ENCODE measurements at regions not wholly inside any gene's neighbourhood (a gene's known extent, or its start where the extent isn't known, plus 50 kb on each side); places are given as distances from the start of the nearest gene placed in this dataset.
"Not testable (repeated sequence)": the region's sequence is repeated elsewhere in the genome, so short reads cannot be mapped to it uniquely, and the experiment has no call there.

GRCh38 chrX:3820167-3820566, 106.7 kb upstream of the PRKX start (continued):
- TF ChIP-seq, protein P1, sequence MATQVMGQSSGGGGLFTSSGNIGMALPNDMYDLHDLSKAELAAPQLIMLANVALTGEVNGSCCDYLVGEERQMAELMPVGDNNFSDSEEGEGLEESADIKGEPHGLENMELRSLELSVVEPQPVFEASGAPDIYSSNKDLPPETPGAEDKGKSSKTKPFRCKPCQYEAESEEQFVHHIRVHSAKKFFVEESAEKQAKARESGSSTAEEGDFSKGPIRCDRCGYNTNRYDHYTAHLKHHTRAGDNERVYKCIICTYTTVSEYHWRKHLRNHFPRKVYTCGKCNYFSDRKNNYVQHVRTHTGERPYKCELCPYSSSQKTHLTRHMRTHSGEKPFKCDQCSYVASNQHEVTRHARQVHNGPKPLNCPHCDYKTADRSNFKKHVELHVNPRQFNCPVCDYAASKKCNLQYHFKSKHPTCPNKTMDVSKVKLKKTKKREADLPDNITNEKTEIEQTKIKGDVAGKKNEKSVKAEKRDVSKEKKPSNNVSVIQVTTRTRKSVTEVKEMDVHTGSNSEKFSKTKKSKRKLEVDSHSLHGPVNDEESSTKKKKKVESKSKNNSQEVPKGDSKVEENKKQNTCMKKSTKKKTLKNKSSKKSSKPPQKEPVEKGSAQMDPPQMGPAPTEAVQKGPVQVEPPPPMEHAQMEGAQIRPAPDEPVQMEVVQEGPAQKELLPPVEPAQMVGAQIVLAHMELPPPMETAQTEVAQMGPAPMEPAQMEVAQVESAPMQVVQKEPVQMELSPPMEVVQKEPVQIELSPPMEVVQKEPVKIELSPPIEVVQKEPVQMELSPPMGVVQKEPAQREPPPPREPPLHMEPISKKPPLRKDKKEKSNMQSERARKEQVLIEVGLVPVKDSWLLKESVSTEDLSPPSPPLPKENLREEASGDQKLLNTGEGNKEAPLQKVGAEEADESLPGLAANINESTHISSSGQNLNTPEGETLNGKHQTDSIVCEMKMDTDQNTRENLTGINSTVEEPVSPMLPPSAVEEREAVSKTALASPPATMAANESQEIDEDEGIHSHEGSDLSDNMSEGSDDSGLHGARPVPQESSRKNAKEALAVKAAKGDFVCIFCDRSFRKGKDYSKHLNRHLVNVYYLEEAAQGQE (IDR thresholded peaks at IDR 0.05; ENCODE audit: borderline replicate concordance): no peak
- TF ChIP-seq, protein P1 (CRISPR knock-in tag; IDR thresholded peaks at IDR 0.05; ENCODE audit: low read depth): no peak
- TF ChIP-seq BDP1 (IDR thresholded peaks at IDR 0.05; ENCODE audit: insufficient read depth, insufficient read length): no peak
- TF ChIP-seq CREB1 (IDR thresholded peaks at IDR 0.05): no peak
- no peak for TF ChIP-seq CREB1 (CRISPR knock-in tag; IDR thresholded peaks at IDR 0.05)
- no peak for TF ChIP-seq NFATC3 (IDR thresholded peaks at IDR 0.05)
- TF ChIP-seq HNRNPK (IDR thresholded peaks at IDR 0.05; ENCODE audit: low read depth, low read length, poor library complexity, severe bottlenecking): no peak
- no peak for TF ChIP-seq AFF1 (IDR thresholded peaks at IDR 0.05; ENCODE audit: low read depth in 1 of 2, partially characterized antibody in 2 of 2)
- TF ChIP-seq MEF2A (IDR thresholded peaks at IDR 0.05; ENCODE audit: control insufficient read depth, low read depth, low read length): no peak
- no peak for TF ChIP-seq NFE2 (IDR thresholded peaks at IDR 0.05; ENCODE audit: low read depth)

- BruUV-seq (replicated peaks); H3K9me3 ChIP-seq (replicated peaks; ENCODE audit: control insufficient read depth, insufficient read depth, low read depth, low read length); H2AFZ ChIP-seq (ENCODE audit: low read depth, low read length); POLR2A ChIA-PET; CTCF ChIA-PET (ENCODE audit: low intra/inter-chr PET ratio); H3K4me2 ChIP-seq (ENCODE audit: insufficient read depth, low read length); H3K27ac ChIP-seq (ENCODE audit: extremely low read depth, low read depth, low read length); H3K9ac ChIP-seq (ENCODE audit: insufficient read depth in 1 of 2, low read depth in 2 of 2, low read length in 2 of 2); intact Hi-C loops (cut with micrococcal nuclease); H3K4me3 ChIP-seq; H3K9me1 ChIP-seq (ENCODE audit: control insufficient read depth, insufficient read depth, low read length); DNase-seq (ENCODE audit: extremely low read depth in 1 of 4, low spot score in 3 of 4); FAIRE-seq; H3K27me3 ChIP-seq (ENCODE audit: control insufficient read depth in 2 of 2, insufficient read depth in 2 of 2, low read length in 2 of 2); ATAC-seq; H4K20me1 ChIP-seq (replicated peaks; ENCODE audit: control insufficient read depth, insufficient read depth, low read length): not testable (repeated sequence)
- in situ Hi-C loops (cut with MboI): loop anchor here (10.0 kb wide), 1 partner anchor 87 kb away; no protein-coding TSS in a partner anchor
- H3K4me1 ChIP-seq (replicated peaks in 1 of 2; ENCODE audit: control insufficient read depth in 2 of 2, insufficient read depth in 2 of 2, low read length in 2 of 2): peaks cover 3 to 24% of the 10 kb centered on the region in 2 experiments; a peak in 3 of 5 replicates
- peaks cover 16% of the 10 kb centered on the region; the same call in 2 of the 3 replicates for H3K79me2 ChIP-seq (ENCODE audit: control insufficient read depth, insufficient read depth, low read length)
- WGBS (ENCODE audit: insufficient coverage, low coverage, missing lambda C conversion rate): 100% methylated on average over 2 of the region's 5 CpGs
- H3K36me3 ChIP-seq (ENCODE audit: control insufficient read depth, insufficient read depth, low read length): peaks cover 46% of the 10 kb centered on the region; the same call in 2 of the 3 replicates
Measured at GRCh38 chrX:3817480-3817879, 104.0 kb upstream of the PRKX start.
